Upper lobe of left lung (tissue), 4 donors: ENCODE measurements at regions not wholly inside any gene's neighbourhood (a gene's known extent, or its start where the extent isn't known, plus 50 kb on each side); places are given as distances from the start of the nearest gene placed in this dataset.

ENCODE experiments used
- POLR2A ChIP-seq, 4 donors: fragments of 450-650 bp; IDR thresholded peaks; one replicate each; pipeline ENCODE4 v1.5.1; 2016 to 2017; ENCODE audit warnings: antibody characterized with exemption in 4 of 4, mild to moderate bottlenecking in 2 of 4
- TF ChIP-seq, protein P1 (sequence below), 6 experiments: fragments of 450-650 bp in 4 of 6; fragments of 200-600 bp in 2 of 6; sonication (generic) in 2 of 6; IDR thresholded peaks; one replicate each; pipeline ENCODE4 v1.5.1; 2016 to 2019; ENCODE audit warnings: antibody characterized with exemption in 6 of 6

DNA sequence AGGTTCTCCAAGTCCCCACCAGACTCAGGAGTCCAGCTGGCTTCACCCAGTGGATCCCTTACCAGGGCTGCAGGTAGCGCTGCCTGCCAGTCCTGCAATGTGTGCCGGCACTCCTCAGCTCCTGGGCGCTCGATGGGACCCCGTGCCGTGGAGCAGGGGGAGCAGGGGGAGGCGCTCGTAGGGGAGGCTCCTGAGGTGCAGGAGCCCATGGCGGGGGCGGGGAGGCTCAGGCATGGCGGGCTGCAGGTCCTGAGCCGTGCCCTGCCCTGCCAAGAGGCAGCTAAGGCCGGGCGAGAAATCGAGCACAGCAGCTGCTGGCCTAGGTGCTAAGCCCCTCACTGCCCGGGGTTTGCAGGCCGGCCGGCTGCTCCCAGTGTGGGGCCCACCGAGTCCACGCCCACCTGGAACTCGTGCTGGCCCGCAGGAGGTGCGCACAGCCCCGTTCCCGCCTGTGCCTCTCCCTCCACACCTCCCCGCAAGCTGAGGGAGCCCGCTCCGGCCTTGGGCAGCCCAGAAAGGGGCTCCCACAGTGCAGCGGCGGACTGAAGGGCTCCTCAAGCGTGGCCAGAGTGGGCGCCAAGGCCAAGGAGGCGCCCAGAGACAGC lies 792.9 kb upstream of the CCDC179 start:
- TF ChIP-seq, protein P1, sequence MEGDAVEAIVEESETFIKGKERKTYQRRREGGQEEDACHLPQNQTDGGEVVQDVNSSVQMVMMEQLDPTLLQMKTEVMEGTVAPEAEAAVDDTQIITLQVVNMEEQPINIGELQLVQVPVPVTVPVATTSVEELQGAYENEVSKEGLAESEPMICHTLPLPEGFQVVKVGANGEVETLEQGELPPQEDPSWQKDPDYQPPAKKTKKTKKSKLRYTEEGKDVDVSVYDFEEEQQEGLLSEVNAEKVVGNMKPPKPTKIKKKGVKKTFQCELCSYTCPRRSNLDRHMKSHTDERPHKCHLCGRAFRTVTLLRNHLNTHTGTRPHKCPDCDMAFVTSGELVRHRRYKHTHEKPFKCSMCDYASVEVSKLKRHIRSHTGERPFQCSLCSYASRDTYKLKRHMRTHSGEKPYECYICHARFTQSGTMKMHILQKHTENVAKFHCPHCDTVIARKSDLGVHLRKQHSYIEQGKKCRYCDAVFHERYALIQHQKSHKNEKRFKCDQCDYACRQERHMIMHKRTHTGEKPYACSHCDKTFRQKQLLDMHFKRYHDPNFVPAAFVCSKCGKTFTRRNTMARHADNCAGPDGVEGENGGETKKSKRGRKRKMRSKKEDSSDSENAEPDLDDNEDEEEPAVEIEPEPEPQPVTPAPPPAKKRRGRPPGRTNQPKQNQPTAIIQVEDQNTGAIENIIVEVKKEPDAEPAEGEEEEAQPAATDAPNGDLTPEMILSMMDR (IDR thresholded peaks at IDR 0.05) = no peak
- no peak for TF ChIP-seq POLR2A (IDR thresholded peaks at IDR 0.05)
